SK-N-SH (cell line): ENCODE measurements at regions not wholly inside any gene's neighbourhood (a gene's known extent, or its start where the extent isn't known, plus 50 kb on each side); places are given as distances from the start of the nearest gene placed in this dataset.
"Not testable (repeated sequence)": the region's sequence is repeated elsewhere in the genome, so short reads cannot be mapped to it uniquely, and the experiment has no call there.

Source experiments
- CTCF ChIA-PET: fragments of 300-600, 350-600 bp; formaldehyde crosslinking; extraction: SDS; loops from one replicate; lab custom pipeline; 2021; lab: Yijun Ruan, JAX
- POLR2A ChIA-PET: fragments of 350-600 bp; sonication (Branson Sonifier 250); formaldehyde crosslinking; extraction: SDS; loops from one replicate; lab custom pipeline; 2020; ENCODE audit warnings: antibody characterized with exemption, inconsistent platforms; lab: Yijun Ruan, JAX
- DNase-seq: peaks from one replicate; pipeline ENCODE4 v3.0.0; 2012
- H2AFZ ChIP-seq: fragments of 200-600 bp; sonication (generic); 2 replicates; pipeline ENCODE4 v1.8.1; 2016; ENCODE audit warnings: antibody characterized with exemption, mild to moderate bottlenecking, low read depth
- H3F3A ChIP-seq: fragments of 200-600 bp; sonication (generic); replicated peaks from 2 replicates; pipeline ENCODE3; 2016; ENCODE audit warnings: antibody characterized with exemption, mild to moderate bottlenecking; ENCODE audit not compliant: insufficient read depth
- H3K27ac ChIP-seq, 2 experiments: fragments of 200-500 bp in 1 of 2; fragments of 200-600 bp in 1 of 2; sonication (Bioruptor generic) in 1 of 2; sonication (generic), shearing (Covaris generic) in 1 of 2; 2 replicates each; pipeline versions ENCODE4 v1.5.1 to v1.6.1; 2014 to 2016; ENCODE audit warnings: low read depth in 2 of 2, inconsistent platforms in 1 of 2, low read length in 1 of 2, mild to moderate bottlenecking in 1 of 2, mixed read lengths in 1 of 2
- H3K27me3 ChIP-seq: fragments of 200-600 bp; sonication (generic), shearing (Covaris generic); 2 replicates; pipeline ENCODE4 v1.6.1; 2016; ENCODE audit warnings: mixed run types; ENCODE audit not compliant: insufficient read depth
- H3K36me3 ChIP-seq, 2 experiments: fragments of 200-500 bp in 1 of 2; fragments of 200-600 bp in 1 of 2; sonication (Bioruptor generic) in 1 of 2; sonication (generic) in 1 of 2; replicated peaks in 1 of 2; 2 replicates each; pipeline versions ENCODE3 to v1.5.1; 2014 to 2016; ENCODE audit warnings: low read length in 1 of 2, mild to moderate bottlenecking in 1 of 2; ENCODE audit not compliant: insufficient read depth in 2 of 2, control insufficient read depth in 1 of 2
- H3K4me1 ChIP-seq, 2 experiments: fragments of 200-500 bp in 1 of 2; fragments of 200-600 bp in 1 of 2; sonication (Bioruptor generic) in 1 of 2; sonication (generic), shearing (Covaris generic) in 1 of 2; 2 replicates each; pipeline versions ENCODE4 v1.5.1 to v1.6.1; 2014 to 2016; ENCODE audit warnings: low read depth in 1 of 2, low read length in 1 of 2, mixed run types in 1 of 2; ENCODE audit not compliant: insufficient read depth in 2 of 2, control insufficient read depth in 1 of 2
- H3K4me2 ChIP-seq: fragments of 200-600 bp; sonication (generic), shearing (Covaris generic); 2 replicates; pipeline ENCODE4 v1.6.1; 2017; ENCODE audit warnings: mixed run types
- H3K4me3 ChIP-seq, 2 experiments: fragments of 200-500 bp in 1 of 2; fragments of 200-600 bp in 1 of 2; sonication (Bioruptor generic) in 1 of 2; sonication (generic), shearing (Covaris generic) in 1 of 2; 2 replicates each; pipeline versions ENCODE4 v1.5.1 to v1.8.1; 2014 to 2016; ENCODE audit warnings: low read depth in 2 of 2, inconsistent platforms in 1 of 2, low read length in 1 of 2, mild to moderate bottlenecking in 1 of 2, mixed read lengths in 1 of 2, moderate library complexity in 1 of 2
- H3K79me2 ChIP-seq: fragments of 200-600 bp; sonication (generic); 2 replicates; pipeline ENCODE4 v1.8.1; 2017; ENCODE audit warnings: mild to moderate bottlenecking; ENCODE audit not compliant: insufficient read depth
- H3K9ac ChIP-seq: fragments of 200-600 bp; sonication (generic); 2 replicates; pipeline ENCODE4 v1.6.1; 2017; ENCODE audit warnings: mixed run types
- H3K9me2 ChIP-seq: fragments of 200-600 bp; sonication (generic); 2 replicates; pipeline ENCODE4 v1.6.1; 2017; ENCODE audit warnings: mixed run types
- H3K9me3 ChIP-seq: fragments of 200-600 bp; sonication (generic); 2 replicates; pipeline ENCODE4 v1.6.1; 2017; ENCODE audit warnings: mixed run types, mild to moderate bottlenecking, moderate library complexity
- H4K20me1 ChIP-seq: fragments of 200-600 bp; sonication (generic); 2 replicates; pipeline ENCODE4 v1.6.1; 2017; ENCODE audit warnings: mild to moderate bottlenecking, mixed run types; ENCODE audit not compliant: insufficient read depth
- WGBS: methylation state at CpG from one replicate; pipeline ENCODE4 v1.1.6; 2017; ENCODE audit warnings: low lambda C conversion rate; 5-methylcytosine and 5-hydroxymethylcytosine counted together
- small RNA-seq, 7 experiments: library from RNA; depleted of rRNA; stranded (forward); fragments of <200 nt; gene quantifications; one replicate each; pipeline ENCODE3, GENCODE V24; 2012

- H2AFZ ChIP-seq, H3K79me2 ChIP-seq, CTCF ChIA-PET, H4K20me1 ChIP-seq, H3F3A ChIP-seq, DNase-seq, H3K4me3 ChIP-seq, H3K4me1 ChIP-seq, H3K36me3 ChIP-seq, H3K4me2 ChIP-seq, H3K27ac ChIP-seq, H3K27me3 ChIP-seq, POLR2A ChIA-PET, H3K9me3 ChIP-seq, H3K9ac ChIP-seq, H3K9me2 ChIP-seq: not testable (repeated sequence)
Measured at GRCh38 chr21:13409184-13409583, 200.4 kb upstream of the POTED start.

- H3F3A ChIP-seq, H3K9me3 ChIP-seq, H3K4me3 ChIP-seq, H3K27ac ChIP-seq, H3K27me3 ChIP-seq, H3K4me1 ChIP-seq, H3K9ac ChIP-seq, CTCF ChIA-PET, H4K20me1 ChIP-seq, H2AFZ ChIP-seq, H3K4me2 ChIP-seq, H3K9me2 ChIP-seq, H3K79me2 ChIP-seq, POLR2A ChIA-PET, DNase-seq, H3K36me3 ChIP-seq: not testable (repeated sequence)
- WGBS: 7% methylated on average over 1 of the region's 1 CpG
Measured at GRCh38 chr21:13435863-13436262, 173.7 kb upstream of the POTED start.

- CTCF ChIA-PET, H3F3A ChIP-seq, H2AFZ ChIP-seq, H4K20me1 ChIP-seq, POLR2A ChIA-PET, H3K9ac ChIP-seq, H3K4me1 ChIP-seq, H3K9me3 ChIP-seq, H3K27me3 ChIP-seq, H3K9me2 ChIP-seq, H3K4me3 ChIP-seq, H3K4me2 ChIP-seq, H3K79me2 ChIP-seq, H3K36me3 ChIP-seq, H3K27ac ChIP-seq, DNase-seq: not testable (repeated sequence)
- 4% methylated on average over 2 of the region's 2 CpGs for WGBS
Measured at GRCh38 chr21:13447767-13448166, 161.8 kb upstream of the POTED start.

GRCh38 chr21:13463562-13463961 lies 146.0 kb upstream of the POTED start:
- H3K79me2 ChIP-seq, POLR2A ChIA-PET: not testable (repeated sequence)

More at GRCh38 chr21:13463562-13463961, 146.0 kb upstream of the POTED start:
- H3K27me3 ChIP-seq, H3K4me2 ChIP-seq, H3K4me3 ChIP-seq, H4K20me1 ChIP-seq, CTCF ChIA-PET, H3K9me3 ChIP-seq, H2AFZ ChIP-seq, H3K27ac ChIP-seq, DNase-seq, H3K36me3 ChIP-seq, H3F3A ChIP-seq, H3K9ac ChIP-seq, H3K9me2 ChIP-seq, H3K4me1 ChIP-seq: not testable (repeated sequence)
- 3% methylated on average over 4 of the region's 5 CpGs for WGBS

Small RNA genes lying in the stretch of these regions (small RNA-seq; reads per million reads assigned to genes)
- gene MIR3156-3: 0 reads per million in 7 experiments
